ENCODE measurements at regions not wholly inside any gene's neighbourhood (a gene's known extent, or its start where the extent isn't known, plus 50 kb on each side); places are given as distances from the start of the nearest gene placed in this dataset.

GRCh38 chr15:70563561-70564095, 199.7 kb downstream of the UACA start:
- TF ChIP-seq CTCF (IDR thresholded peaks at IDR 0.05), result no peak

- no peak for TF ChIP-seq CTCF (IDR thresholded peaks at IDR 0.05)
These were observed 200.5 kb downstream of the UACA start for GRCh38 chr15:70562906-70563305.

GRCh38 chr15:70561885-70562284, 201.5 kb downstream of the UACA start:
- TF ChIP-seq CTCF (IDR thresholded peaks at IDR 0.05), result no peak

- no peak for TF ChIP-seq CTCF (IDR thresholded peaks at IDR 0.05)
These were observed 202.6 kb downstream of the UACA start for GRCh38 chr15:70560617-70561328.

- TF ChIP-seq CTCF (IDR thresholded peaks at IDR 0.05), result no peak
These were observed 203.8 kb downstream of the UACA start for GRCh38 chr15:70559265-70560239.

- no peak for TF ChIP-seq CTCF (IDR thresholded peaks at IDR 0.05)
These were observed 204.7 kb downstream of the UACA start for GRCh38 chr15:70558406-70559264.

Measured in LNCAP (cell line).